ENCODE measurements at regions not wholly inside any gene's neighbourhood (a gene's known extent, or its start where the extent isn't known, plus 50 kb on each side); places are given as distances from the start of the nearest gene placed in this dataset.

DNA sequence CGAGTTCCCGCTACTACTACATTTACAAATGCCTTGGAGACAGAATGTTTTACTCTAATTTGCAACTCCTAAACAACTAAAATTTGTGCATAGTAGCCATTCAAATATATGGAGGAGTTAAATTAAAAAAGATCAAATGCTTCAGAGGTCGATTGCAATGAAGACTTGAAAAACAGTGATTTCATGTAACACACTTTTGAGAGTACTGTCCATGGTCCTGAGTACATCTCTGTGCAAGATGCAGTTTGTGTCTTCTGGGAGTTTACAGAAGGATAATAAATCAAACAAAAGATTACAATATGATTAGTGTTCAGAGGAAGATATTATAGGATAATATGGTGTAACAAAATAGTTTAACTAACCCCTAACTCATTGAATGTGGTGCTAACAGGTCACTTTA is 894.7 kb downstream of the TMEM182 start:
- TF ChIP-seq CTCF (IDR thresholded peaks at IDR 0.05), result no peak
- TF ChIP-seq POLR2A (IDR thresholded peaks at IDR 0.05), result no peak
